H1 (cell line): ENCODE measurements at regions not wholly inside any gene's neighbourhood (a gene's known extent, or its start where the extent isn't known, plus 50 kb on each side); places are given as distances from the start of the nearest gene placed in this dataset.

Experiments used
- CTCF ChIA-PET: fragments of 300-600 bp; sonication (Branson Sonifier 250); formaldehyde crosslinking; loops from one replicate; lab custom pipeline; 2021; ENCODE audit not compliant: partially characterized antibody; lab: Charles Lee
- POLR2A ChIA-PET: fragments of 300-600 bp; sonication (Branson Sonifier 250); formaldehyde crosslinking; loops from one replicate; lab custom pipeline; 2021; ENCODE audit warnings: inconsistent platforms; ENCODE audit not compliant: partially characterized antibody; lab: Charles Lee
- DNase-seq, 2 experiments: peaks; one replicate each; pipeline versions ENCODE4 v3.0.0 to v3.0.0-alpha.2; 2010 to 2022; ENCODE audit warnings: low spot score in 2 of 2, low read depth in 1 of 2, mixed read lengths in 1 of 2
- FAIRE-seq: peaks from 2 replicates; lab custom pipeline; 2011; peaks lifted over from hg19 to GRCh38; lab: Jason Lieb, UNC
- H2AFZ ChIP-seq: 2 replicates; pipeline ENCODE4 v1.8.1; 2012; ENCODE audit warnings: low read length, inconsistent platforms
- H2AK5ac ChIP-seq: 2 replicates; pipeline ENCODE4 v1.6.1; 2013; ENCODE audit warnings: low read depth, low read length
- H2BK120ac ChIP-seq: replicated peaks from 2 replicates; pipeline ENCODE3; 2013; ENCODE audit warnings: low read depth, low read length, inconsistent platforms
- H2BK12ac ChIP-seq: 2 replicates; pipeline ENCODE4 v1.6.1; 2013; ENCODE audit warnings: low read depth, low read length
- H2BK15ac ChIP-seq: 2 replicates; pipeline ENCODE4 v1.6.1; 2013; ENCODE audit warnings: low read length
- H2BK20ac ChIP-seq: 2 replicates; pipeline ENCODE4 v1.6.1; 2013; ENCODE audit warnings: low read length
- H2BK5ac ChIP-seq: 2 replicates; pipeline ENCODE4 v1.6.1; 2013; ENCODE audit warnings: low read depth, low read length
- H3K14ac ChIP-seq: 2 replicates; pipeline ENCODE4 v1.6.1; 2013; ENCODE audit warnings: inconsistent platforms; ENCODE audit not compliant: insufficient read length
- H3K18ac ChIP-seq: 2 replicates; pipeline ENCODE4 v1.6.1; 2013; ENCODE audit warnings: low read length; ENCODE audit errors: extremely low read depth
- H3K23ac ChIP-seq: 2 replicates; pipeline ENCODE4 v1.6.1; 2013; ENCODE audit warnings: inconsistent platforms; ENCODE audit not compliant: insufficient read length
- H3K23me2 ChIP-seq: 2 replicates; pipeline ENCODE4 v1.6.1; 2013; ENCODE audit warnings: low read depth, low read length
- H3K27ac ChIP-seq: 2 replicates; pipeline ENCODE4 v1.6.1; 2011; ENCODE audit warnings: low read depth, low read length, inconsistent platforms
- H3K27me3 ChIP-seq, 4 experiments: replicated peaks in 1 of 4; 1 replicate in 1 of 4; 2 replicates in 3 of 4; pipeline versions ENCODE4 v1.6.1 to v1.8.1; 2011 to 2013; ENCODE audit warnings: low read length in 3 of 4, mild to moderate bottlenecking in 3 of 4, inconsistent platforms in 2 of 4, mixed read lengths in 2 of 4, moderate library complexity in 1 of 4; ENCODE audit not compliant: control insufficient read depth in 3 of 4, insufficient read depth in 3 of 4; ENCODE audit errors: extremely low read depth in 1 of 4
- H3K36me3 ChIP-seq, 4 experiments: 2 replicates each; pipeline versions ENCODE4 v1.6.1 to v1.8.1; 2011 to 2013; ENCODE audit warnings: mild to moderate bottlenecking in 4 of 4, low read length in 3 of 4, moderate library complexity in 2 of 4, control low read depth in 1 of 4, inconsistent platforms in 1 of 4; ENCODE audit not compliant: insufficient read depth in 4 of 4, control insufficient read depth in 2 of 4
- H3K4ac ChIP-seq: replicated peaks from 2 replicates; pipeline ENCODE3; 2013; ENCODE audit warnings: low read length, low read depth, mixed read lengths, inconsistent platforms; ENCODE audit not compliant: insufficient read length
- H3K4me1 ChIP-seq, 4 experiments: replicated peaks in 1 of 4; 1 replicate in 1 of 4; 2 replicates in 3 of 4; pipeline versions ENCODE4 v1.6.1 to v1.8.1; 2011 to 2013; ENCODE audit warnings: low read length in 3 of 4, inconsistent platforms in 2 of 4, mixed read lengths in 1 of 4; ENCODE audit not compliant: insufficient read depth in 4 of 4, control insufficient read depth in 3 of 4
- H3K4me2 ChIP-seq, 2 experiments: 2 replicates each; pipeline versions ENCODE4 v1.6.1 to v1.8.1; 2011 to 2013; ENCODE audit warnings: low read depth in 2 of 2, low read length in 2 of 2, control low read depth in 1 of 2, inconsistent platforms in 1 of 2, mild to moderate bottlenecking in 1 of 2; ENCODE audit not compliant: insufficient read depth in 1 of 2
- H3K4me3 ChIP-seq, 4 experiments: fragments of 200-600, 300-600 bp in 1 of 4; sonication (generic), shearing (Covaris generic), sonication (Bioruptor Twin) in 1 of 4; 2 replicates each; pipeline versions ENCODE4 v1.5.1 to v1.8.1; 2011 to 2016; ENCODE audit warnings: low read length in 4 of 4, low read depth in 3 of 4, control low read depth in 2 of 4, inconsistent platforms in 2 of 4, mild to moderate bottlenecking in 2 of 4, mixed read lengths in 1 of 4, moderate library complexity in 1 of 4; ENCODE audit not compliant: insufficient read depth in 2 of 4; ENCODE audit errors: extremely low read depth in 1 of 4
- H3K56ac ChIP-seq: replicated peaks from 2 replicates; pipeline ENCODE3; 2013; ENCODE audit warnings: low read depth, mild to moderate bottlenecking, mixed read lengths, low read length, inconsistent platforms; ENCODE audit not compliant: insufficient read length
- H3K79me1 ChIP-seq: 2 replicates; pipeline ENCODE4 v1.6.1; 2013; ENCODE audit warnings: low read depth, low read length, control low read depth
- H3K79me2 ChIP-seq, 2 experiments: 2 replicates each; pipeline versions ENCODE4 v1.6.1 to v1.8.1; 2012 to 2013; ENCODE audit warnings: low read length in 2 of 2, mild to moderate bottlenecking in 2 of 2, inconsistent platforms in 1 of 2; ENCODE audit not compliant: insufficient read depth in 2 of 2, control insufficient read depth in 1 of 2
- H3K9ac ChIP-seq, 4 experiments: replicated peaks in 1 of 4; 1 replicate in 1 of 4; 2 replicates in 3 of 4; pipeline versions ENCODE4 v1.6.1 to v1.8.1; 2011 to 2013; ENCODE audit warnings: low read depth in 3 of 4, low read length in 3 of 4, control low read depth in 2 of 4, mild to moderate bottlenecking in 2 of 4, moderate library complexity in 2 of 4, inconsistent platforms in 1 of 4; ENCODE audit errors: extremely low read depth in 1 of 4
- H3K9me3 ChIP-seq, 2 experiments: 2 replicates each; pipeline versions ENCODE4 v1.6.1 to v1.8.1; 2012 to 2013; ENCODE audit warnings: mild to moderate bottlenecking in 2 of 2, moderate library complexity in 2 of 2, control low read depth in 1 of 2, inconsistent platforms in 1 of 2, low read depth in 1 of 2, low read length in 1 of 2, mixed read lengths in 1 of 2; ENCODE audit not compliant: insufficient read depth in 2 of 2
- H4K20me1 ChIP-seq, 2 experiments: replicated peaks in 1 of 2; 2 replicates each; pipeline versions ENCODE3 to v1.8.1; 2011 to 2013; ENCODE audit warnings: inconsistent platforms in 2 of 2, low read length in 2 of 2, mild to moderate bottlenecking in 1 of 2; ENCODE audit not compliant: insufficient read depth in 2 of 2, control insufficient read depth in 1 of 2
- H4K5ac ChIP-seq: 2 replicates; pipeline ENCODE4 v1.6.1; 2013; ENCODE audit warnings: low read length, low read depth, mixed read lengths, inconsistent platforms; ENCODE audit not compliant: insufficient read length
- H4K8ac ChIP-seq: 2 replicates; pipeline ENCODE4 v1.8.0; 2013; ENCODE audit warnings: mild to moderate bottlenecking, moderate library complexity, low read length, inconsistent platforms; ENCODE audit not compliant: insufficient read depth; ENCODE audit errors: extremely low read depth
- H4K91ac ChIP-seq: replicated peaks from 2 replicates; pipeline ENCODE3; 2013; ENCODE audit warnings: low read length, mixed read lengths, inconsistent platforms; ENCODE audit not compliant: insufficient read length
- KDM1A ChIP-seq: fragments of 200-600, 300-600 bp; sonication (generic); IDR thresholded peaks from 2 replicates; pipeline ENCODE4 v1.7.1; 2016; ENCODE audit warnings: mild to moderate bottlenecking, low read length, borderline replicate concordance
- SP1 ChIP-seq: IDR thresholded peaks from 2 replicates; pipeline ENCODE4 v1.6.1; 2011; ENCODE audit warnings: low read depth, low read length
- WGBS, 2 experiments: shearing (Covaris generic) in 1 of 2; methylation state at CpG; one replicate each; pipeline versions ENCODE4 v1.1.6 to v1.1.7; 2013 to 2015; ENCODE audit warnings: low lambda C conversion rate in 2 of 2, mixed read lengths in 2 of 2, inconsistent platforms in 1 of 2, low coverage in 1 of 2, missing lambda C conversion rate in 1 of 2; ENCODE audit not compliant: insufficient replicate concordance in 2 of 2, insufficient coverage in 1 of 2, insufficient read length in 1 of 2; ENCODE audit errors: extremely low coverage in 1 of 2, missing lambda C conversion rate in 1 of 2; 5-methylcytosine and 5-hydroxymethylcytosine counted together

GRCh38 chr17:72470734-72471133 is 349.9 kb downstream of the SOX9 start:
- Histone ChIP-seq H2BK120ac (no peak overlapping the region), H4K5ac (no peak overlapping the region), H3K4ac (no peak overlapping the region), H4K91ac (no peak overlapping the region), H3K79me1 (no peaks in the 10 kb centered on the region), H2BK12ac (no peak overlapping the region), H2BK15ac (peak overlapping the region; percentile 0; the same call in 1 of the 2 replicates), H3K4me2 (no peak overlapping the region), H2BK5ac (no peak overlapping the region), H3K23ac (no peak overlapping the region), H3K9me3 (no peaks in the 10 kb centered on the region), H3K23me2 (no peaks in the 10 kb centered on the region), H3K27ac (no peak overlapping the region), H3K9ac (no peak overlapping the region), H3K4me1 (peaks cover 7 to 32% (median 23%) of the 10 kb centered on the region in 4 experiments), H2AK5ac (no peak overlapping the region), H2AFZ (no peak overlapping the region), H3K36me3 (no peaks in the 10 kb centered on the region), H3K4me3 (no peak overlapping the region), H3K27me3 (no peaks in the 10 kb centered on the region), H4K8ac (no peak overlapping the region), H4K20me1 (no peaks in the 10 kb centered on the region), H3K79me2 (no peaks in the 10 kb centered on the region), H3K14ac (no peak overlapping the region), H2BK20ac (no peak overlapping the region), H3K56ac (no peak overlapping the region), H3K18ac (no peak overlapping the region)
- TF ChIP-seq SP1 (no peak), KDM1A (0 out of 2 replicates have a peak, but pooled peaks have one; percentile 11)
- no peak for FAIRE-seq
- no peak for DNase-seq
- ChIA-PET POLR2A (no interaction called here), CTCF (interaction anchor here (0.6 to 1.6 kb wide), 4 partner anchors 8 to 669 kb away, joined by 3 to 5 read pairs (median 4); partner anchors contain the start of gene SOX9)
- 80% methylated on average over 2 of the region's 2 CpGs; no CpG with 5 or more reads in 1 of the 2 experiments for WGBS, 2 experiments
